ENCODE measurements at regions not wholly inside any gene's neighbourhood (a gene's known extent, or its start where the extent isn't known, plus 50 kb on each side); places are given as distances from the start of the nearest gene placed in this dataset.

- no peaks in the 10 kb centered on the region; the same call in 1 of the 2 replicates for H3K4me1 ChIP-seq (ENCODE audit: control insufficient read depth, insufficient read depth, low read length)
- no peak for DNase-seq (ENCODE audit: low read depth, low spot score)
- CTCF ChIA-PET = no interaction called here
Observed at GRCh38 chr3:80187981-80188380, 420.2 kb upstream of the ROBO1 start.

GRCh38 chr3:80159990-80160506 is 392.2 kb upstream of the ROBO1 start:
- in situ Hi-C loops (cut with HindIII; ENCODE audit: low pct_unique_long_range_greater_than_20kb, low sequenced_read_pairs) (no loop called here), intact Hi-C loops (cut with micrococcal nuclease; ENCODE audit: unreplicated experiment) (no loop called here)
- H3K27me3 ChIP-seq (ENCODE audit: control insufficient read depth, insufficient read depth, low read length) = no peaks in the 10 kb centered on the region
- no TSS peak for BruUV-seq (replicated peaks)
- no peaks in the 10 kb centered on the region for H3K9me3 ChIP-seq (ENCODE audit: control insufficient read depth, insufficient read depth, low read depth, low read length)
- no peaks in the 10 kb centered on the region for H3K36me3 ChIP-seq (ENCODE audit: control insufficient read depth, insufficient read depth, low read length)
- ATAC-seq = no peak
- POLR2A ChIA-PET = no interaction called here
- no peaks in the 10 kb centered on the region for H3K4me1 ChIP-seq (ENCODE audit: control insufficient read depth, insufficient read depth, low read length)
- CTCF ChIA-PET = no interaction called here
- TF ChIP-seq TCF7L2 (IDR thresholded peaks at IDR 0.05; ENCODE audit: low read depth, low read length) (no peak), SIN3A (IDR thresholded peaks at IDR 0.05; ENCODE audit: borderline replicate concordance, insufficient read depth, low read depth, low read length) (no peak), CTCF (IDR thresholded peaks at IDR 0.05) (no peak), POLR2AphosphoS5 (IDR thresholded peaks at IDR 0.05; ENCODE audit: low read depth, low read length) (no peak), REST (IDR thresholded peaks at IDR 0.05; ENCODE audit: insufficient read depth in 1 of 2, low read depth in 2 of 2, low read length in 1 of 2) (no peak)
- H3K27ac ChIP-seq (ENCODE audit: low read length) = no peak overlapping the region
- no peak for DNase-seq (ENCODE audit: low read depth, low spot score)
- no peak overlapping the region for H3K4me3 ChIP-seq (ENCODE audit: low read depth in 2 of 2, low read length in 2 of 2)

More at GRCh38 chr3:80187981-80188380, 420.2 kb upstream of the ROBO1 start:
- Histone ChIP-seq H3K36me3 (ENCODE audit: control insufficient read depth, insufficient read depth, low read length) (no peaks in the 10 kb centered on the region), H3K4me3 (ENCODE audit: low read depth in 2 of 2, low read length in 2 of 2) (no peak overlapping the region), H3K27ac (ENCODE audit: low read length) (no peak overlapping the region), H3K27me3 (ENCODE audit: control insufficient read depth, insufficient read depth, low read length) (no peaks in the 10 kb centered on the region), H3K9me3 (ENCODE audit: control insufficient read depth, insufficient read depth, low read depth, low read length) (no peaks in the 10 kb centered on the region)
- POLR2A ChIA-PET = no interaction called here
- no peak for ATAC-seq
- in situ Hi-C loops (cut with HindIII; ENCODE audit: low pct_unique_long_range_greater_than_20kb, low sequenced_read_pairs) = no loop called here
- no TSS peak for BruUV-seq (replicated peaks)
- intact Hi-C loops (cut with micrococcal nuclease; ENCODE audit: unreplicated experiment) = no loop called here
- TF ChIP-seq CTCF (IDR thresholded peaks at IDR 0.05) (no peak), SIN3A (IDR thresholded peaks at IDR 0.05; ENCODE audit: borderline replicate concordance, insufficient read depth, low read depth, low read length) (no peak), TCF7L2 (IDR thresholded peaks at IDR 0.05; ENCODE audit: low read depth, low read length) (no peak), POLR2AphosphoS5 (IDR thresholded peaks at IDR 0.05; ENCODE audit: low read depth, low read length) (no peak), REST (IDR thresholded peaks at IDR 0.05; ENCODE audit: insufficient read depth in 1 of 2, low read depth in 2 of 2, low read length in 1 of 2) (no peak)

All from Panc1 (cell line).